Omental fat pad (tissue), 3 donors: ENCODE measurements at regions not wholly inside any gene's neighbourhood (a gene's known extent, or its start where the extent isn't known, plus 50 kb on each side); places are given as distances from the start of the nearest gene placed in this dataset.

Experiments used
- ATAC-seq: fragments of 150-250 bp; one replicate; pipeline ENCODE4 v1.9.1; 2016; ENCODE audit warnings: mild to moderate bottlenecking, moderate library complexity; ENCODE audit not compliant: low FRiP score
- DNase-seq: peaks from one replicate; pipeline ENCODE4 v3.0.0-alpha.2; 2019; ENCODE audit warnings: low spot score
- TF ChIP-seq, protein P1 (sequence below), 3 donors: fragments of 450-650 bp; IDR thresholded peaks; one replicate each; pipeline ENCODE4 v1.5.1; 2016 to 2017; ENCODE audit warnings: antibody characterized with exemption in 3 of 3, mild to moderate bottlenecking in 3 of 3, moderate library complexity in 2 of 3

DNA sequence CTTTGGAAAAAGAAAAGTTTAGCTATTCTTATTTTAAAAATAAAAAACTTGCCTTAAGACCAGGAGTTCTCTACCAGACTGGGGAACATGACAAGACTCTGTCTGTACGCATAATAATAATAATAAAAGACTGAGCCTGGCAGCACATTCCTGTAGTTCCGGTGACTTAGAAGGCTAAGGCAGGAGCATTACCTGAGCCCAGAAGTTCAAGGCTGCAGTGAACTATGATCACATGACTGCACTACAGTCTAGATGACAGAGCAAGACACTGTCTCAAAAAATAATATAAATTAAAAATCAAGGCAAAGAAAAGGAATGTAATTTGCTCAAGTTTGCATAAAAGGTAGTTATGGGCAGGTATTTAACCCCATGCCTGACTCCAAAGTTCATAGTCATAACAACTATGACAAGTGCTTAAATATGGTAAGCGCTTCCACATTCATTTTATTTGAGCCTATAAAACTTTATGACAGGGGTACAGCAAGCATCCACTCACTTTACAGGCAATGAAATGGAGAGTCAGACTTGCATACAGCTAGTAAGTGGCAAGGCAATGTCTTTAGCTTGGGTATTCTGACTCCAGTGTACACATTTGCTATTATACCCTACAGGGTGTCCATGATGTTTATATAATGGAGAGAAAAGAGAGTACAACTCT, 1567.8 kb upstream of the PIK3C3 start:
- TF ChIP-seq, protein P1, sequence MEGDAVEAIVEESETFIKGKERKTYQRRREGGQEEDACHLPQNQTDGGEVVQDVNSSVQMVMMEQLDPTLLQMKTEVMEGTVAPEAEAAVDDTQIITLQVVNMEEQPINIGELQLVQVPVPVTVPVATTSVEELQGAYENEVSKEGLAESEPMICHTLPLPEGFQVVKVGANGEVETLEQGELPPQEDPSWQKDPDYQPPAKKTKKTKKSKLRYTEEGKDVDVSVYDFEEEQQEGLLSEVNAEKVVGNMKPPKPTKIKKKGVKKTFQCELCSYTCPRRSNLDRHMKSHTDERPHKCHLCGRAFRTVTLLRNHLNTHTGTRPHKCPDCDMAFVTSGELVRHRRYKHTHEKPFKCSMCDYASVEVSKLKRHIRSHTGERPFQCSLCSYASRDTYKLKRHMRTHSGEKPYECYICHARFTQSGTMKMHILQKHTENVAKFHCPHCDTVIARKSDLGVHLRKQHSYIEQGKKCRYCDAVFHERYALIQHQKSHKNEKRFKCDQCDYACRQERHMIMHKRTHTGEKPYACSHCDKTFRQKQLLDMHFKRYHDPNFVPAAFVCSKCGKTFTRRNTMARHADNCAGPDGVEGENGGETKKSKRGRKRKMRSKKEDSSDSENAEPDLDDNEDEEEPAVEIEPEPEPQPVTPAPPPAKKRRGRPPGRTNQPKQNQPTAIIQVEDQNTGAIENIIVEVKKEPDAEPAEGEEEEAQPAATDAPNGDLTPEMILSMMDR (IDR thresholded peaks at IDR 0.05), result no peak
- DNase-seq (no peak), ATAC-seq (no peak)

DNA sequence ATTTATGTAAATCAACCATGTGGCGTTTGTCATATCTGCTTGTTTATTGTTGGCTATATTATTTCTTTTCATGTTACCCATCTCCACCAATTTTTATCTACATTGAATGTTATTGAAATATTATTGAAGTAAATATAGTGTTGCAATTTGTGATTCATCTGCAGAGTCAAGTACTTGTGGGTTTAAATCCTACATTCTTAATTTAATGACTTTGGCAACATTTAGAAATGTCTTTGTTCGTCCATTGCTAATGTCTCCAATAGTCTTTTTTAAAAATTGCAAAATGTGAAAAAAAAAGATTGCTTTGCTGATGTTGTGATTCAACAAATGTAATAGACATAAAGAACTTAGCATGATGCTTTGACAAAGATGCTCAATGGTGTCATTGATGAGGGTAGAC, 1572.8 kb upstream of the PIK3C3 start:
- TF ChIP-seq, protein P1 (IDR thresholded peaks at IDR 0.05), result no peak
- DNase-seq (no peak), ATAC-seq (no peak)

DNA sequence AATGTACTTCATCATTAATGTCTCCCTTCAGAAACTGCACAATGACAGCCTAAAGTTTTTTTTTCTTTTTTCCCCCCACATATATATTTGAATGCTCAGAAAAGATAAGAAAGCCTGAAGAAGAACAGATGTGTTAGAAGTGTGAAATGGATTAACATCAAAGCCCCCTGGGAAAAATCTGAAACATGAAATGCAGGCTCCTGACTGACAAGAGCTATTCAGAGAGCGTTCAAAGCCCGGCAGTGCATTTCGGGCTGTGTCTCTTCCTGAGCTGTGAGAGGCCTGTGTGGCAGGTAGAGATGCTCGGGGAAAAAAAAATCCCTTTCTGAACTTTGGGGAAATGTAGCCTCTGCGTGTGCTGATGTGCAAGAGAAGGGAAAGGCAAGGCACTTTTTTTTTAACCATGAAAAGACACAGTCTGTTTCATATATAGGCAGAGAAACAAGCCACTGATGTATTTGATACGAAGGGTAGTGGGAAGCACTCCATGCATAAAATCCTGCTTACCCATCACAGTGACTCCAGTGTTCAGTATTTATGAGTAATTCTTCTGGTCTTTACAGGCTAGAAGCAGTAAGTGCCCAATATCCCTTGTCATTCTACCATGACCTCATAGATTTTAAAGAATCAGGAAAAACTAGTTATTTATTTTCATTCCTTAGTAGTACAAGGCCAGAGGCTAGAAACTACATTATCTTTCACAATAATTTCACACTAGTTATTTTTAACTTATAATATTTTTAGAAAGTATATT, 1574.2 kb upstream of the PIK3C3 start:
- TF ChIP-seq, protein P1 (IDR thresholded peaks at IDR 0.05), result no peak
- no peak for ATAC-seq
- no peak for DNase-seq

DNA sequence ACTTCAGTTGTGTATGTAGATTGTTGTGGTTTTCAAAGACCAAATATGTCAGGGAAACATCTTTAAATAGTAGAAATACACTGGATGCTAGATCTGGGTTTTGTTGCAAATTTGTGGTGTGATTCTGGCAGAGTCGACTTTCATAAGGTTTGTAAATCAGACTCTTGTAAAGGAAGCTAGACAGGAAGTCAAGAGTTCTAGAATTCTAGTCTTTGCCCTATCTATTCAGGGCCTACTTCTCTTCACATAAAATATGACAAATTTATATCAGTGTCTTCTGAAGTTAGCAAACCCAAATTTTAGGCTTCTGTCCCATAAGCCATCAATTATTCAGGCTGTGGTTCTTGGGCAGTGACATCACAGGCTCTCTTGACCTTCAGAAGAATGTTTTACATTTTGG, 1579.2 kb upstream of the PIK3C3 start:
- TF ChIP-seq, protein P1 (IDR thresholded peaks at IDR 0.05), result no peak

DNA sequence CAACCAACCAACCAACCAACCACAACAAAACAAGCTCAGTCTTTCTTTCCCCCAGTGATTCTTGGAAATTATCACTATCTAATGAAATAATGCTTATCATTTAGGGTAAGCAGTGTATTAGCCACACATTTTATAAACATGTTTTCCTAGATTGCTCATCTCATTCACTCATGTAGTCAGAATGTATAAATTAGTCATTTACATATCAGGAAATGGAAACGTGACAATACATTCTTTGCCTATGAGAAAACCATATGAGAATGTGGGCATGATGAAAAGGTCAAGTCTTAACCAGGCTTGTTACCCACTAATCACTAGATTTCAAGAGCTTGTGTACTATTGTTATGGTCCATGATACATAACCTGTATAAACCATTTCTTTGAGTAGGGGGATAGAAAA, 1583.4 kb upstream of the PIK3C3 start:
- DNase-seq, result no peak
- TF ChIP-seq, protein P1 (IDR thresholded peaks at IDR 0.05), result no peak
- no peak for ATAC-seq

More for the DNA sequence above, 1579.2 kb upstream of the PIK3C3 start:
- no peak for DNase-seq
- no peak for ATAC-seq

DNA sequence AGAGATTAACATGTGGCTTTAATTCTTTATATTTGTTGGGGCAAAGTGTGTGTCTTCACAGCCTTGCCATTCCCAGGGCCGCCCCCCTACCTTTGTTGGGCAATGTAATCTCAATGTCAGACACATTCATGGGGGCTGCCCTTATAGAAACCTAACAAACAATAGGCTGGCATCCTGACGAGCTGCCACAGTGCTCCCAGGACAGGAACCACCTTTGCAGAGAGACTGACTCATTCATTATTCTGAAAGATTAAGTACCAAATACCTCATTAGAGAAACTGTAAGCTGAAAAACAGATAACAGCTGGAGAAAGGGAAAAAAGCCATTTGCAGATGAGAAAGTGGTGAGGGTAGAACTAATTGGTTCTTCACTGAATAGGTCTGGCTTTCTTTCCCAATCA, 1587.5 kb upstream of the PIK3C3 start:
- TF ChIP-seq, protein P1 (IDR thresholded peaks at IDR 0.05), result no peak
- no peak for ATAC-seq
- DNase-seq, result no peak

DNA sequence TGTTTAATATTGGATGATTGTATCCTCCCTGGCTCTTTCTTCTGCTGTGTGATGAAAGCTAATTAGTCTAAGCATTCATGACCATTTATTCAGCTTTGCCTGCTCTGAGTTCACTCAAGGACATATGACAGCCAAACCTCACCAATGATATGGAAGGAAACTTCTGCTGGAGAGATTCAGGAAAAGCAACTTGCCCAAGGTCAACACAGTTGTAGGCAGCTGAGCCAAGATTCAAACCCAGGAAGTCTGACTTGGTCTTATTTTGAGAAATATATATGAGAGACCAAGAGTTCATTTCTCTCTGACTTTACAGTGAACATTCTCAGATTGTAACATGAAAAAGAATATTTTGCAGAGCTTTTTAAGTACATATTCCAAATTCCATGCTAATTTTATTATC, 1588.5 kb upstream of the PIK3C3 start:
- ATAC-seq (no peak), DNase-seq (no peak)
- TF ChIP-seq, protein P1 (IDR thresholded peaks at IDR 0.05), result no peak
